Islet precursor cell (in vitro differentiated cells): ENCODE measurements at regions not wholly inside any gene's neighbourhood (a gene's known extent, or its start where the extent isn't known, plus 50 kb on each side); places are given as distances from the start of the nearest gene placed in this dataset.
"Not testable (repeated sequence)": the region's sequence is repeated elsewhere in the genome, so short reads cannot be mapped to it uniquely, and the experiment has no call there.

ENCODE experiments used
- DNase-seq: peaks from one replicate; pipeline ENCODE4 v3.0.0-alpha.2; 2018

- no peak for DNase-seq
Measured at GRCh38 chr14:105849933-105850626, 323.7 kb downstream of the TMEM121 start.

GRCh38 chr14:105850853-105851581 is 324.6 kb downstream of the TMEM121 start:
- DNase-seq: peak; percentile 24

GRCh38 chr14:105851716-105852377 is 325.5 kb downstream of the TMEM121 start:
- DNase-seq: no peak

DNA sequence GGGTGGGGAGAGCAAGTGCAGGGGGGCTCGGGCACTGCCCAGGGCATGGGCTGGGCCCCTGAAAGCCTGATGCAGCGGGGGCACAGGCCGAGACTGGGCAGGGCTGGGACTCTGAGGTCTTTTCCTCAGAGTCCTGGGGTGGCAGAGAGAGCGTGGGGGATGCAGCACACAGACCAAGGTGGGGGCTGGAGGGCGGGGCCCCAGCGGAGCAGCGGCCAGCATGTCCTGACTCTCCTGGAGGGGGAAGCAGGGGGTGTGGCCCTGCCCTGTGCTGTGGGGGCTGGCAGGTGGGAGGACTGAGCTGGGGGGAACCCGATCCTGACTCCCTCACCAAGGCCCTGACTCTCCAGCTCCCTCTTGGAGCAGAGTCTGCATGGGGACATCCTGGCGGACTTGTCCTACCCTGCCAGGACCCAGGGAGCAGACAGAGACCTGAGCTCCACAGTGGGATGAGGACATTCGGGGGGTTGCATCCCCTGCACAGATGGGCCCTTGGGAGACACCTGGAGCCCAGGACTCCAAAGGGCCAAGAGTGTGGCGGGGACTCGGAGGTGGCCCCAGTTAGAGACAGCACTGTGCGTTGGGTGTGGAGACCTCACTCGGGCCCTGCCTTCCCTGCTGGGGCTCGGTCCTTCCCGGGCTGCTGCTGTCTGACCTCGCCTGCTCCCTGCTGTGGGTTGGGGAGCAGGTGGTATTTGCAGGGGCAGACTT is 326.1 kb downstream of the TMEM121 start:
- DNase-seq: peak; percentile 46

DNA sequence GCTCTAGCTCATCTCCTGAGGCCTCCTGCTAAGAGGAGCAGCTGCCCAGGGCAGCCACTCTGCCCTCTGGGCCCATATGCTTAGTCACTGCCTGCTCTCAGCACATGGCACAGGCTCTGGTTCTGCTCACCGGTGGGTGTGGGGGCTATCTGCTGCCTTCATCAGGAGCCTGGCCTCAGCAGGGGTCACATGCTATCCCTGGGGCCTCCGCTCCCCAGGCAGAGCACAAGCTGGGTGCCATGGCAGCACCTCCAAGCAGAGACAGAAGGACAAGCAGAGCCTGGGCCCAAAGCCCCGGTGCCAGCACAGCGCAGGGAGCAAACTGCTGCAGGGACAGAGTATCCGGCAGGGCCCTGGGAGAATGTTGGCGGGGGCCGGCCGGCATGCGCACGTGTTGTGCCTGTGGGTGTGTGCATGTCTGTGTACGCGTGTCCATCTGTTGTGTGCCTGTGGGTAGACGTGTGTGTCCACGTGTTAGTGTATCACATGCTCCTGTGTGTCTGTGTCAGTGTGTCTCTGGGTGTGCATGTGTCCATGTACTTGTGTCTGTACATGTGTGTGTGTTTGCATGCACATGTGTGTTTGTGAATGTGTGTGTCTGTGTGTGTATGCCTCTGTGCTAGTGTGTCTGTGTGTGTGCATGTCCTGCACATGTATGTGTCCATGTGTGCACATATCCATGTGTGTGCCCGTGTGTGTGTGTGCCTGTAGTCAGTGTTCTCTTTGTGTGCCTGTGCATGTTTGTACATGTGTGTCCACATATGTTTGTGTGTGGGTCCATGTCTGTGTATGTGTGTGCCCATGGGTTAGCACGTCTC is 326.9 kb downstream of the TMEM121 start:
- DNase-seq: peak; percentile 46

DNA sequence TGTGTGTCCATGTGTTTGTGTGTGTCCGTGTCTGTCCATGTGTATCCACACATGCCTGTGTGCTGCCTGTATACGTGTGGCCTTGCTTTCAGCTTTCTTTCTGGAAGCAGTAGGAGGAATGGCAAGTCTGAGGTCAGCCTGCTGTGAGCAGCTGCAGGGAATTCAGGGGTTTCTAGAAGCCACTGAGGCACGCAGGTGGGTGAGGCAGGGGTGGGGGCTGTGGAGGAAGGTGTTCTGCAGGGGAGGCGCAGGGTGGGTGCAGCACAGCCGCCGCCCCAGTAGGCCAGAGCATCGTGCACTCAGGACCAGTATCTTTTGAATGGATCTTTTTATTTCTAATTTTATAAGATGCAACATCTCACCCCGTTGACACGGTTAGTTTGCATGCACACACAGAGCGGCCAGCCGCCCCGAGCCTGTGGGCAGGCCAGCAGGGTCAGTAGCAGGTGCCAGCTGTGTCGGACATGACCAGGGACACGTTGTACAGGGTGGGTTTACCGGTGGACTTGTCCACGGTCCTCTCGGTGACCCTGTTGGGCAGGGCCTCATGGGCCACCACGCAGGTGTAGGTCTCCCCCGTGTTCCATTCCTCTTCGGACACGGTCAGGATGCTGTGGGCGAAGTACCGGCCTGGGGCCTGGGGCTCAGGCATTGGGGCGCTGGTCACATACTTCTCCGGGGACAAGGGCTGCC is 327.7 kb downstream of the TMEM121 start:
- DNase-seq: peak; percentile 38

DNA sequence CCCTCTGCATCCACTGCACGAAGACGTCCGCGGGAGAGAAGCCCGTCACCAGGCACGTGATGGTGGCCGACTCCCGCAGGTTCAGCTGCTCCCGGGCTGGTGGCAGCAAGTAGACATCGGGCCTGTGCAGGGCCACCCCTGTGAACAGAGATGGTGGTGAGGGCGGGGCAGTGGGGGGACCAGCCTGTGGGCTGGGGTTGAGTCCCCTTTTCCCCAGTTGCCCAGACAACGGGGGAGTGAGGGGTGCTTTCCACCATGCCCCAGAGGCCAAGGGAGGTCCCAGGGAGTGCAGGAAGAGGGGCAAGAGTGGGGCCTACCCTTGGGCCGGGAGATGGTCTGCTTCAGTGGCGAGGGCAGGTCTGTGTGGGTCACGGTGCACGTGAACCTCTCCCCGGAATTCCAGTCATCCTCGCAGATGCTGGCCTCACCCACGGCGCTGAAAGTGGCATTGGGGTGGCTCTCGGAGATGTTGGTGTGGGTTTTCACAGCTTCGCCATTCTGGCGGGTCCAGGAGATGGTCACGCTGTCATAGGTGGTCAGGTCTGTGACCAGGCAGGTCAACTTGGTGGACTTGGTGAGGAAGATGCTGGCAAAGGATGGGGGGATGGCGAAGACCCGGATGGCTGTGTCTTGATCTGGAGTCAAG is 328.3 kb downstream of the TMEM121 start:
- DNase-seq: peak; percentile 37

GRCh38 chr14:105855246-105855892 is 329.0 kb downstream of the TMEM121 start:
- DNase-seq: peak; percentile 26

DNA sequence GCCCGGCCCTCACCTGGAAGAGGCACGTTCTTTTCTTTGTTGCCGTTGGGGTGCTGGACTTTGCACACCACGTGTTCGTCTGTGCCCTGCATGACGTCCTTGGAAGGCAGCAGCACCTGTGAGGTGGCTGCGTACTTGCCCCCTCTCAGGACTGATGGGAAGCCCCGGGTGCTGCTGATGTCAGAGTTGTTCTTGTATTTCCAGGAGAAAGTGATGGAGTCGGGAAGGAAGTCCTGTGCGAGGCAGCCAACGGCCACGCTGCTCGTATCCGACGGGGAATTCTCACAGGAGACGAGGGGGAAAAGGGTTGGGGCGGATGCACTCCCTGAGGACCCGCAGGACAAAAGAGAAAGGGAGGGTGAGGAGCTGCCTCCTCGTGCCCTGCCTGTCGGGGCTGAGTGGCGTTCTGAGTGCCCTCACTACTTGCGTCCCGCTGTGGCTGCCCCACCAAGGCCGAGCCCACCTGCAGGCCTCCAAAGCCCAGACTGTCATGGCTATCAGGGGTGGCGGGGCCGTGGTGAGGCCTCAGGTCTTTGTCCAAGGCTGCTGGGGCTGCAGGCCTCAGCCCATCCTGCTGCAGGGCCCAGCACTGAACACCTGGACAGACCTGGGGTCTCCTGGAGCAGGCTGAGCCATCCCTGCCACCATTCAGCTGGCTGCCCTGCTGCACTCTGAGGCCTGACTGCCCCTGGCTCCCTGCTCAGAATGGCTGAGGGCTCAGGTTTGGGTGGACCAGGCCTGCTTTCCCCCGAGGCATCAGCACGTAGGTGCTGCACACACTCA is 329.7 kb downstream of the TMEM121 start:
- peak; percentile 41 for DNase-seq

DNA sequence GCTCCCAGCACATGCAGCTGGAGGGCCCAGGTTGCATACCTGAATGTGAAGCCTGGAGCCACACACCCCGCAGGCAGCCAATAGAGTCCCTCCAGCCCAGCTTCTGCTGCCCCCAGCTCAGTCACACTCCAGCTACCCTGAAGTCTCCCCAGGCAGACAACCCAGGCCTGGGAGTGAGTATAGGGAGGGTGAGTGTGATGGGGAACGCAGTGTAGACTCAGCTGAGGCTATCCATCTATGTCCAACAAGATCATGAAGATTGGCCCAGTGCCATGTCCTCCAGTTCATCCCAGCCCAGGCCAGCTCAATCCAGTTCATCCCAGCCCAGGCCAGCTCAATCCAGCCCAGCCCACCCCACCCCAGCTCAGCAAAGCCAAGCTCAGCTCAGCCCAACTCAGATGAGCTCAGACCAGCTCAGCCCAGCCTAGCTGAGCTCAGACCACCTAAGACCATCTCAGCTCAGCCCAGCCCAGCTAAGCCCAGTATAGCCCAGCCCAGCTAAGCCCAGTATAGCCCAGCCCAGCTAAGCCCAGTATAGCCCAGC is 330.4 kb downstream of the TMEM121 start:
- no peak for DNase-seq

GRCh38 chr14:105857220-105857825 is 330.9 kb downstream of the TMEM121 start:
- peak; percentile 36 for DNase-seq

DNA sequence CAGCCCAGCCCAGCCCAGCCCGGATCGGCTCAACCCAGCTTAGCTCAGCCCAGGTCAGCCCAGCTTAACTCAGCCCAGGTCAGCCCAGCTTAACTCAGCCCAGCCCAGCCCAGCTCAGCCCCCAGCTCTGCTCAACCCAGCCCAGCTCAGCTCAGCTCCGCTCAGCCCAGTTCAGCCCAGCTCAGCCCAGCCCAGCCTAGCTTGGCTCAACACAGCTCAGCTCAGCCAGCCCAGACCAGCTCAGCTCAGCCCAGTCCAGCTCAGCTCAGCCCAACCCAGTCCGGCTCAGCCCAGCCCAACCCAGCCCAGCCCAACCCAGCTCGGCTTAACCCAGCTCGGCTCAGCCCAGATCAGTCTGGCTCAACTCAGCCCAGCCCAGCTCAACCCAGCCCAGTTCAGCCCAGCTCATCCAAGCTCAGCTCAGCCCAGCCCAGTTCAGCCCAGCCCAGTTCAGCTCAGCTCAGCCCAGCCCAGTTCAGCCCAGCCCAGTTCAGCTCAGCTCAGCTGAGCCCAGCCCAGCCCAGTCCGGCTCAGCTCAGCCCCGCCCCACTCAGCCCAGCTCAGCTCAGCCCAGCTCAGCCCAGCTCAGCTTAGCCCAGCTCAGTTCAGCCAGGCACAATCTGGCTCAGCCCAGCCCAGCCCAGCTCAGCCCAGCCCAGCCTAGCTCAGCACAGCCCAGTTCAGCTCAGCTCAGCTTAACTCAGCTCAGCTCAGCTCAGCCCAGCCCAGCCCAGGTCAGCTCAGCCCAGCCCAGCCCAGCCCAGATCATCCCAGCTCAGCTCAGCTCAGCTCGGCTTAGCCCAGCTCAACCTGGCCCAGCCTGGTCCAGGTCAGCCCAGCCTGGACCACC is 331.7 kb downstream of the TMEM121 start:
- peak; percentile 33 for DNase-seq

DNA sequence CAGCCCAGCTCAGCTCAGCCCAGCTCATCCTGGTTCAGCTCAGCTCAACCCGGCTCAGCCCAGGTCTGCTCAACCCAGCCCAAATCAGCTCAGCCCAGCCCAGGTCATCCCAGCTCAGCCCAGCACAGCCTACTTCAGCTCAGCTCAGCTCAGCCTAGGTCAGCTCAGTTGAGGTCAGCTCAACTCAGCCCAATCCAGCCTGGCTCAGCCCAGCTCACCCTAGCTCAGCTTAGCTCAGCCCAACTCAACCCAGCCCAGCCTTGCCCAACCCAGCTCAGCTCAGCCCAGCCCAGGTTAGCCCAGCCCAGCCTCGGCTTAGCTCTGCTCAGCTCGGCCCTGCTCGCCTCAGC is 332.3 kb downstream of the TMEM121 start:
- DNase-seq: peak; percentile 43

GRCh38 chr14:105859073-105859716 is 332.8 kb downstream of the TMEM121 start:
- not testable (repeated sequence) for DNase-seq

- DNase-seq: peak; percentile 41
Measured at GRCh38 chr14:105859717-105860614, 333.6 kb downstream of the TMEM121 start.
